Trophoblast cell (in vitro differentiated cells and primary cell): ENCODE measurements at regions not wholly inside any gene's neighbourhood (a gene's known extent, or its start where the extent isn't known, plus 50 kb on each side); places are given as distances from the start of the nearest gene placed in this dataset.

ENCODE experiments used
- DNase-seq, 2 donors: peaks; one replicate each; pipeline ENCODE4 v3.0.0-alpha.2; 2016
- H2AFZ ChIP-seq: 2 replicates; pipeline ENCODE4 v1.6.1; 2013; ENCODE audit warnings: low read length, moderate library complexity, mild to moderate bottlenecking; ENCODE audit not compliant: insufficient read depth, poor library complexity
- H2AK5ac ChIP-seq: 2 replicates; pipeline ENCODE4 v1.6.1; 2013; ENCODE audit warnings: mild to moderate bottlenecking, low read length
- H2BK120ac ChIP-seq: 2 replicates; pipeline ENCODE4 v1.6.1; 2013; ENCODE audit warnings: low read length, mild to moderate bottlenecking, moderate library complexity; ENCODE audit not compliant: insufficient read depth, poor library complexity
- H2BK12ac ChIP-seq: 2 replicates; pipeline ENCODE4 v1.6.1; 2013; ENCODE audit warnings: mild to moderate bottlenecking, low read length, moderate library complexity
- H2BK5ac ChIP-seq: 2 replicates; pipeline ENCODE4 v1.6.1; 2013; ENCODE audit warnings: low read length, low read depth, moderate library complexity, mild to moderate bottlenecking; ENCODE audit not compliant: poor library complexity
- H3K14ac ChIP-seq: 2 replicates; pipeline ENCODE4 v1.6.1; 2013; ENCODE audit warnings: mild to moderate bottlenecking, low read length
- H3K18ac ChIP-seq: 2 replicates; pipeline ENCODE4 v1.6.1; 2013; ENCODE audit warnings: mild to moderate bottlenecking, low read length
- H3K23ac ChIP-seq: 2 replicates; pipeline ENCODE4 v1.6.1; 2013; ENCODE audit warnings: low read length
- H3K27ac ChIP-seq: 2 replicates; pipeline ENCODE4 v1.5.1; 2013; ENCODE audit warnings: low read depth, mild to moderate bottlenecking, inconsistent platforms, low read length, moderate library complexity
- H3K27me3 ChIP-seq: 2 replicates; pipeline ENCODE4 v1.6.1; 2013; ENCODE audit warnings: inconsistent platforms, mild to moderate bottlenecking, low read length, moderate library complexity; ENCODE audit not compliant: insufficient read depth
- H3K36me3 ChIP-seq, 2 experiments: 1 replicate in 1 of 2; 2 replicates in 1 of 2; pipeline ENCODE4 v1.6.1; 2013; ENCODE audit warnings: low read length in 2 of 2, mild to moderate bottlenecking in 2 of 2, moderate library complexity in 1 of 2; ENCODE audit not compliant: insufficient read depth in 2 of 2, control insufficient read depth in 1 of 2
- H3K4ac ChIP-seq: 2 replicates; pipeline ENCODE4 v1.6.1; 2013; ENCODE audit warnings: low read depth, mild to moderate bottlenecking, low read length, moderate library complexity
- H3K4me1 ChIP-seq, 2 experiments: 1 replicate in 1 of 2; 2 replicates in 1 of 2; pipeline ENCODE4 v1.6.1; 2013; ENCODE audit warnings: low read length in 2 of 2, mild to moderate bottlenecking in 2 of 2, moderate library complexity in 1 of 2; ENCODE audit not compliant: insufficient read depth in 2 of 2, control insufficient read depth in 1 of 2
- H3K4me2 ChIP-seq: 2 replicates; pipeline ENCODE4 v1.6.1; 2013; ENCODE audit warnings: inconsistent platforms, mild to moderate bottlenecking, low read length, moderate library complexity
- H3K4me3 ChIP-seq: 2 replicates; pipeline ENCODE4 v1.5.1; 2013; ENCODE audit warnings: mild to moderate bottlenecking, low read depth, low read length, inconsistent platforms
- H3K79me1 ChIP-seq: one replicate; pipeline ENCODE4 v1.6.1; 2013; ENCODE audit warnings: low read length
- H3K79me2 ChIP-seq: 2 replicates; pipeline ENCODE4 v1.6.1; 2013; ENCODE audit warnings: low read length, mild to moderate bottlenecking; ENCODE audit not compliant: control insufficient read depth, insufficient read depth, poor library complexity
- H3K9ac ChIP-seq: 2 replicates; pipeline ENCODE4 v1.6.1; 2013; ENCODE audit warnings: mild to moderate bottlenecking, low read length
- H3K9me3 ChIP-seq: 2 replicates; pipeline ENCODE4 v1.6.1; 2013; ENCODE audit warnings: low read depth, mild to moderate bottlenecking, control low read depth, inconsistent platforms, low read length; ENCODE audit not compliant: insufficient read depth
- H4K12ac ChIP-seq: 2 replicates; pipeline ENCODE4 v1.6.1; 2013; ENCODE audit warnings: low read depth, mild to moderate bottlenecking, low read length, moderate library complexity
- H4K8ac ChIP-seq: 2 replicates; pipeline ENCODE4 v1.6.1; 2013; ENCODE audit warnings: low read depth, mild to moderate bottlenecking, low read length, moderate library complexity
- H4K91ac ChIP-seq: one replicate; pipeline ENCODE4 v1.6.1; 2013; ENCODE audit warnings: low read depth, mild to moderate bottlenecking, low read length, moderate library complexity
- WGBS: extraction: QIAGEN DNeasy Blood & Tissue Kit; methylation state at CpG from one replicate; pipeline ENCODE4 v1.1.7; 2013; ENCODE audit warnings: missing lambda C conversion rate; ENCODE audit not compliant: insufficient read length, insufficient coverage; ENCODE audit errors: extremely low coverage; 5-methylcytosine and 5-hydroxymethylcytosine counted together

- WGBS = no CpG with 5 or more reads among the region's 3 CpGs
- Histone ChIP-seq H3K79me1 (no peaks in the 10 kb centered on the region), H2AK5ac (no peak overlapping the region), H3K4me1 (no peaks in the 10 kb centered on the region), H2AFZ (no peak overlapping the region), H2BK5ac (no peak overlapping the region), H3K23ac (no peak overlapping the region), H3K27ac (no peak overlapping the region), H3K79me2 (no peaks in the 10 kb centered on the region), H3K9ac (no peak overlapping the region), H3K9me3 (no peaks in the 10 kb centered on the region), H3K36me3 (no peaks in the 10 kb centered on the region), H3K4me3 (no peak overlapping the region), H2BK120ac (no peak overlapping the region), H3K4me2 (no peak overlapping the region), H4K8ac (no peak overlapping the region), H4K12ac (no peak overlapping the region), H4K91ac (no peak overlapping the region), H3K4ac (no peak overlapping the region), H3K14ac (no peak overlapping the region), H3K27me3 (no peaks in the 10 kb centered on the region), H2BK12ac (no peak overlapping the region), H3K18ac (no peak overlapping the region)
- no peak for DNase-seq
Measured at GRCh38 chr13:78977311-78977710, 318.4 kb upstream of the OBI1 start.

- no peak overlapping the region for H2BK120ac ChIP-seq
- H3K27ac ChIP-seq = no peak overlapping the region
- no peak overlapping the region for H2AK5ac ChIP-seq
- no peaks in the 10 kb centered on the region for H3K4me1 ChIP-seq
- H4K8ac ChIP-seq = no peak overlapping the region
- no peak overlapping the region for H2BK12ac ChIP-seq
- no peak overlapping the region for H3K9ac ChIP-seq
- no peak overlapping the region for H3K4me2 ChIP-seq
- no CpG with 5 or more reads among the region's 5 CpGs for WGBS
- DNase-seq = no peak
- H3K23ac ChIP-seq = no peak overlapping the region
- no peak overlapping the region for H2BK5ac ChIP-seq
- no peak overlapping the region for H4K12ac ChIP-seq
- H3K79me1 ChIP-seq = no peaks in the 10 kb centered on the region
- no peak overlapping the region for H4K91ac ChIP-seq
- H3K9me3 ChIP-seq = no peaks in the 10 kb centered on the region
- H3K79me2 ChIP-seq = no peaks in the 10 kb centered on the region
- H3K4me3 ChIP-seq = no peak overlapping the region
- H3K36me3 ChIP-seq = no peaks in the 10 kb centered on the region
- H3K4ac ChIP-seq = no peak overlapping the region
- no peaks in the 10 kb centered on the region for H3K27me3 ChIP-seq
- H3K18ac ChIP-seq = no peak overlapping the region
- H3K14ac ChIP-seq = no peak overlapping the region
- H2AFZ ChIP-seq = no peak overlapping the region
Measured at GRCh38 chr13:78976696-78977095, 317.7 kb upstream of the OBI1 start.

GRCh38 chr13:78972561-78972960 lies 313.6 kb upstream of the OBI1 start:
- H3K9me3 ChIP-seq = no peaks in the 10 kb centered on the region
- no peak overlapping the region for H3K14ac ChIP-seq
- no peak overlapping the region for H2BK120ac ChIP-seq
- H3K18ac ChIP-seq = no peak overlapping the region
- H3K23ac ChIP-seq = no peak overlapping the region
- no peaks in the 10 kb centered on the region for H3K4me1 ChIP-seq
- WGBS = no CpG with 5 or more reads among the region's 3 CpGs
- no peak overlapping the region for H2AK5ac ChIP-seq
- no peaks in the 10 kb centered on the region for H3K27me3 ChIP-seq
- no peak overlapping the region for H4K8ac ChIP-seq
- H4K12ac ChIP-seq = no peak overlapping the region
- H3K79me2 ChIP-seq = no peaks in the 10 kb centered on the region
- H2BK12ac ChIP-seq = no peak overlapping the region
- no peak overlapping the region for H3K4me3 ChIP-seq
- no peak overlapping the region for H2BK5ac ChIP-seq
- H3K4ac ChIP-seq = no peak overlapping the region
- no peak overlapping the region for H3K9ac ChIP-seq
- H2AFZ ChIP-seq = no peak overlapping the region
- DNase-seq = no peak
- no peak overlapping the region for H3K4me2 ChIP-seq
- no peak overlapping the region for H3K27ac ChIP-seq
- H3K79me1 ChIP-seq = no peaks in the 10 kb centered on the region
- H3K36me3 ChIP-seq = no peaks in the 10 kb centered on the region
- H4K91ac ChIP-seq = no peak overlapping the region

GRCh38 chr13:78971355-78972025 lies 312.5 kb upstream of the OBI1 start:
- WGBS = no CpG with 5 or more reads among the region's 4 CpGs
- H3K4me2 ChIP-seq = no peak overlapping the region
- no peaks in the 10 kb centered on the region for H3K9me3 ChIP-seq
- H3K23ac ChIP-seq = no peak overlapping the region
- no peaks in the 10 kb centered on the region for H3K4me1 ChIP-seq
- no peak overlapping the region for H4K91ac ChIP-seq
- no peak overlapping the region for H4K12ac ChIP-seq
- no peak overlapping the region for H3K4ac ChIP-seq
- H3K79me2 ChIP-seq = no peaks in the 10 kb centered on the region
- no peak overlapping the region for H2AFZ ChIP-seq
- H2BK120ac ChIP-seq = no peak overlapping the region
- no peaks in the 10 kb centered on the region for H3K79me1 ChIP-seq
- no peak overlapping the region for H3K27ac ChIP-seq
- H3K36me3 ChIP-seq = no peaks in the 10 kb centered on the region
- H2BK5ac ChIP-seq = no peak overlapping the region
- no peak overlapping the region for H4K8ac ChIP-seq
- H3K4me3 ChIP-seq = no peak overlapping the region
- no peak overlapping the region for H3K9ac ChIP-seq
- H2AK5ac ChIP-seq = no peak overlapping the region
- H2BK12ac ChIP-seq = no peak overlapping the region
- H3K18ac ChIP-seq = no peak overlapping the region
- H3K14ac ChIP-seq = no peak overlapping the region
- H3K27me3 ChIP-seq = no peaks in the 10 kb centered on the region
- DNase-seq = no peak
